ENCODE measurements at regions not wholly inside any gene's neighbourhood (a gene's known extent, or its start where the extent isn't known, plus 50 kb on each side); places are given as distances from the start of the nearest gene placed in this dataset.
"Not testable (repeated sequence)": the region's sequence is repeated elsewhere in the genome, so short reads cannot be mapped to it uniquely, and the experiment has no call there.

DNA sequence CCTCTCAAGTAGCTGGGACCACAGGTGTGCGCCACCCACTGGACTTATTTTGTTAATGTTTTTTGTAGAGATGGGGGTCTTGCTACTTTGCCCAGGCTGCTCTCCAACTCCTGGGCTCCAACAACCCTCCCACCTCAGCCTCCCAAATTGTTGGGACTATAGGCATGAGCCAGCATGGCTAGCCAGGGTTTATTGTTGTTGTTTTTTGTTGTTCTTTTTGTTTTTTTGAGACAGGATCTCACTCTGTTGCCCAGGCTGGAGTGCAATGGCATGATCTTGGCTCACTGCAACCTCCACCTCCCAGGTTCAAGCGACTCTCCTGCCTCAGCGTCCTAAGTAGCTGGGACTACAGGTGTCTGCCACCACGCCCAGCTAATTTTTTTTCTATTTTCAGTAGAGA lies 142.2 kb downstream of the CRLF3 start:
- TF ChIP-seq, protein P1, sequence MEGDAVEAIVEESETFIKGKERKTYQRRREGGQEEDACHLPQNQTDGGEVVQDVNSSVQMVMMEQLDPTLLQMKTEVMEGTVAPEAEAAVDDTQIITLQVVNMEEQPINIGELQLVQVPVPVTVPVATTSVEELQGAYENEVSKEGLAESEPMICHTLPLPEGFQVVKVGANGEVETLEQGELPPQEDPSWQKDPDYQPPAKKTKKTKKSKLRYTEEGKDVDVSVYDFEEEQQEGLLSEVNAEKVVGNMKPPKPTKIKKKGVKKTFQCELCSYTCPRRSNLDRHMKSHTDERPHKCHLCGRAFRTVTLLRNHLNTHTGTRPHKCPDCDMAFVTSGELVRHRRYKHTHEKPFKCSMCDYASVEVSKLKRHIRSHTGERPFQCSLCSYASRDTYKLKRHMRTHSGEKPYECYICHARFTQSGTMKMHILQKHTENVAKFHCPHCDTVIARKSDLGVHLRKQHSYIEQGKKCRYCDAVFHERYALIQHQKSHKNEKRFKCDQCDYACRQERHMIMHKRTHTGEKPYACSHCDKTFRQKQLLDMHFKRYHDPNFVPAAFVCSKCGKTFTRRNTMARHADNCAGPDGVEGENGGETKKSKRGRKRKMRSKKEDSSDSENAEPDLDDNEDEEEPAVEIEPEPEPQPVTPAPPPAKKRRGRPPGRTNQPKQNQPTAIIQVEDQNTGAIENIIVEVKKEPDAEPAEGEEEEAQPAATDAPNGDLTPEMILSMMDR (conservative IDR thresholded peaks at IDR 0.05; ENCODE audit: low read length), result not testable (repeated sequence)
- not testable (repeated sequence) for TF ChIP-seq EZH2phosphoT487 (IDR thresholded peaks at IDR 0.05; ENCODE audit: borderline replicate concordance, low read depth, low read length)
